ENCODE measurements at regions not wholly inside any gene's neighbourhood (a gene's known extent, or its start where the extent isn't known, plus 50 kb on each side); places are given as distances from the start of the nearest gene placed in this dataset.
"Not testable (repeated sequence)": the region's sequence is repeated elsewhere in the genome, so short reads cannot be mapped to it uniquely, and the experiment has no call there.

- FAIRE-seq (no peak), DNase-seq (ENCODE audit: insufficient read length) (no peak)
- TF ChIP-seq POLR2A (IDR thresholded peaks at IDR 0.05; ENCODE audit: low read depth, low read length) = no peak
- no peak for TF ChIP-seq TAF1 (IDR thresholded peaks at IDR 0.05; ENCODE audit: borderline replicate concordance, low read depth, low read length)
- no peak for TF ChIP-seq POLR2AphosphoS5 (IDR thresholded peaks at IDR 0.05; ENCODE audit: low read depth, low read length)
These were observed 308.0 kb upstream of the SFSWAP start for GRCh38 chr12:131402781-131403396.

- DNase-seq (ENCODE audit: insufficient read length) = no peak
- FAIRE-seq = no peak
- no peak for TF ChIP-seq TAF1 (IDR thresholded peaks at IDR 0.05; ENCODE audit: borderline replicate concordance, low read depth, low read length)
- no peak for TF ChIP-seq POLR2AphosphoS5 (IDR thresholded peaks at IDR 0.05; ENCODE audit: low read depth, low read length)
- no peak for TF ChIP-seq POLR2A (IDR thresholded peaks at IDR 0.05; ENCODE audit: low read depth, low read length)
These were observed 307.2 kb upstream of the SFSWAP start for GRCh38 chr12:131403676-131404075.

GRCh38 chr12:131404705-131405104, 306.2 kb upstream of the SFSWAP start:
- TF ChIP-seq TAF1 (IDR thresholded peaks at IDR 0.05; ENCODE audit: borderline replicate concordance, low read depth, low read length) (no peak), POLR2A (IDR thresholded peaks at IDR 0.05; ENCODE audit: low read depth, low read length) (no peak), POLR2AphosphoS5 (IDR thresholded peaks at IDR 0.05; ENCODE audit: low read depth, low read length) (no peak)

GRCh38 chr12:131407221-131408035, 303.5 kb upstream of the SFSWAP start:
- DNase-seq (ENCODE audit: insufficient read length) (no peak), FAIRE-seq (no peak)
- TF ChIP-seq POLR2AphosphoS5 (IDR thresholded peaks at IDR 0.05; ENCODE audit: low read depth, low read length) (no peak), POLR2A (IDR thresholded peaks at IDR 0.05; ENCODE audit: low read depth, low read length) (no peak)

More at GRCh38 chr12:131404705-131405104, 306.2 kb upstream of the SFSWAP start:
- no peak for FAIRE-seq
- no peak for DNase-seq (ENCODE audit: insufficient read length)

GRCh38 chr12:131408036-131408365, 302.9 kb upstream of the SFSWAP start:
- no peak for DNase-seq (ENCODE audit: insufficient read length)
- FAIRE-seq = no peak
- TF ChIP-seq TAF1 (IDR thresholded peaks at IDR 0.05; ENCODE audit: borderline replicate concordance, low read depth, low read length) = no peak
- TF ChIP-seq POLR2A (IDR thresholded peaks at IDR 0.05; ENCODE audit: low read depth, low read length) = no peak
- TF ChIP-seq POLR2AphosphoS5 (IDR thresholded peaks at IDR 0.05; ENCODE audit: low read depth, low read length) = no peak

GRCh38 chr12:131408484-131408883, 302.4 kb upstream of the SFSWAP start:
- no peak for TF ChIP-seq POLR2AphosphoS5 (IDR thresholded peaks at IDR 0.05; ENCODE audit: low read depth, low read length)
- TF ChIP-seq POLR2A (IDR thresholded peaks at IDR 0.05; ENCODE audit: low read depth, low read length) = no peak
- no peak for TF ChIP-seq TAF1 (IDR thresholded peaks at IDR 0.05; ENCODE audit: borderline replicate concordance, low read depth, low read length)
- DNase-seq (ENCODE audit: insufficient read length) = no peak
- FAIRE-seq = no peak

- TF ChIP-seq TAF1 (IDR thresholded peaks at IDR 0.05; ENCODE audit: borderline replicate concordance, low read depth, low read length) = no peak
- TF ChIP-seq POLR2AphosphoS5 (IDR thresholded peaks at IDR 0.05; ENCODE audit: low read depth, low read length) = no peak
- TF ChIP-seq POLR2A (IDR thresholded peaks at IDR 0.05; ENCODE audit: low read depth, low read length) = no peak
- FAIRE-seq (no peak), DNase-seq (ENCODE audit: insufficient read length) (no peak)
These were observed 301.7 kb upstream of the SFSWAP start for GRCh38 chr12:131409211-131409610.

GRCh38 chr12:131411827-131412226, 299.1 kb upstream of the SFSWAP start:
- FAIRE-seq = not testable (repeated sequence)

GRCh38 chr12:131413006-131413405, 297.9 kb upstream of the SFSWAP start:
- FAIRE-seq (no peak), DNase-seq (ENCODE audit: insufficient read length) (no peak)
- TF ChIP-seq TAF1 (IDR thresholded peaks at IDR 0.05; ENCODE audit: borderline replicate concordance, low read depth, low read length) (no peak), POLR2A (IDR thresholded peaks at IDR 0.05; ENCODE audit: low read depth, low read length) (no peak), POLR2AphosphoS5 (IDR thresholded peaks at IDR 0.05; ENCODE audit: low read depth, low read length) (no peak)

More at GRCh38 chr12:131411827-131412226, 299.1 kb upstream of the SFSWAP start:
- DNase-seq (ENCODE audit: insufficient read length) = not testable (repeated sequence)

- DNase-seq (ENCODE audit: insufficient read length) (no peak), FAIRE-seq (no peak)
These were observed 297.4 kb upstream of the SFSWAP start for GRCh38 chr12:131413471-131413870.

GRCh38 chr12:131414155-131414922, 296.6 kb upstream of the SFSWAP start:
- DNase-seq (ENCODE audit: insufficient read length); FAIRE-seq: not testable (repeated sequence)

More at GRCh38 chr12:131413471-131413870, 297.4 kb upstream of the SFSWAP start:
- no peak for TF ChIP-seq POLR2A (IDR thresholded peaks at IDR 0.05; ENCODE audit: low read depth, low read length)
- TF ChIP-seq TAF1 (IDR thresholded peaks at IDR 0.05; ENCODE audit: borderline replicate concordance, low read depth, low read length) = no peak
- no peak for TF ChIP-seq POLR2AphosphoS5 (IDR thresholded peaks at IDR 0.05; ENCODE audit: low read depth, low read length)

- DNase-seq (ENCODE audit: insufficient read length) (no peak), FAIRE-seq (no peak)
- TF ChIP-seq POLR2AphosphoS5 (IDR thresholded peaks at IDR 0.05; ENCODE audit: low read depth, low read length) = no peak
- TF ChIP-seq POLR2A (IDR thresholded peaks at IDR 0.05; ENCODE audit: low read depth, low read length) = no peak
- no peak for TF ChIP-seq TAF1 (IDR thresholded peaks at IDR 0.05; ENCODE audit: borderline replicate concordance, low read depth, low read length)
These were observed 295.1 kb upstream of the SFSWAP start for GRCh38 chr12:131415781-131416180.

All from GM12892 (cell line).